GM10248 (cell line): ENCODE measurements at regions not wholly inside any gene's neighbourhood (a gene's known extent, or its start where the extent isn't known, plus 50 kb on each side); places are given as distances from the start of the nearest gene placed in this dataset.
"Not testable (repeated sequence)": the region's sequence is repeated elsewhere in the genome, so short reads cannot be mapped to it uniquely, and the experiment has no call there.

Source experiments
- CTCF ChIA-PET: fragments of 300-600 bp; sonication (Branson Sonifier 250); formaldehyde crosslinking; extraction: SDS; loops from one replicate; lab custom pipeline; 2021; ENCODE audit warnings: antibody characterized with exemption; lab: Yijun Ruan, JAX
- POLR2A ChIA-PET: fragments of 350-650 bp; sonication (Branson Sonifier 250); formaldehyde crosslinking; extraction: SDS; loops from one replicate; lab custom pipeline; 2020; ENCODE audit warnings: antibody characterized with exemption; lab: Yijun Ruan, JAX
- DNase-seq: peaks from one replicate; pipeline ENCODE4 v3.0.0; 2012; ENCODE audit errors: extremely low spot score
- TF ChIP-seq, protein P1 (sequence below): IDR thresholded peaks from 2 replicates; pipeline ENCODE4 v1.5.1; 2012; ENCODE audit warnings: mild to moderate bottlenecking, low read depth; ENCODE audit errors: extremely low read depth, missing control alignments, control extremely low read depth

DNA sequence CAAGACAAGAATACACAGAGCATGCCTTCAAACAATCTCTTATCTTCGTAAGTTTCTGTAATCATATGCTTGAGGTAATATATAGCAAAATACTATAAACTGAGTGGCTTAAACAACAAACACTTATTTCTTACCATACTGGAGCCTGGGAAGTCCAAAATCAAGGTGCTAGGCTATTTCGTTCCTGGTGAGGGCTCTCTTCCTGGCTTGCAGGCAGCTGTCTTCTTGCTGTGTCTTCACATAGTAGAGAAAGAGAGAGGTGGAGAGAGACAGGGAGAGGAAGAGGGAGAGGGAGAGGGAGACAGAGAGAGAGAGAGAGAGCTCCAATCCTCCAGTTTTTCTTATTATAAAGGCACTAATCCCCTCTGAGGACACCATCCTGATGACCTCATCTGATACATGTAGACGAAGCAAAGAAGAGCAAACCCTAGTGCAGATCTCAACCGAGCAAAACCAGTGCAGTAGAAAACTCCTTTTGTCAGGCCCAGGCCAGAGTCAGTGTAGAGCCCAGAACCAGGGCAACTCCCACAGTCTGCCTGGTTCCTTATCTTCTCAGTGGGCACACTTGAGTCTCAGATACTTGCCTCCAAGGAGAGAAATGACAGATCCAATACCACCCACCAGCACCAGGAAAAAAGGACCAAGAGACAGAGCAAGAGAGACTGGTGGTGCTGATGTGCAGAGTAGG is 297.1 kb upstream of the NCAM1 start:
- ChIA-PET CTCF (no interaction called here), POLR2A (no interaction called here)
- TF ChIP-seq, protein P1, sequence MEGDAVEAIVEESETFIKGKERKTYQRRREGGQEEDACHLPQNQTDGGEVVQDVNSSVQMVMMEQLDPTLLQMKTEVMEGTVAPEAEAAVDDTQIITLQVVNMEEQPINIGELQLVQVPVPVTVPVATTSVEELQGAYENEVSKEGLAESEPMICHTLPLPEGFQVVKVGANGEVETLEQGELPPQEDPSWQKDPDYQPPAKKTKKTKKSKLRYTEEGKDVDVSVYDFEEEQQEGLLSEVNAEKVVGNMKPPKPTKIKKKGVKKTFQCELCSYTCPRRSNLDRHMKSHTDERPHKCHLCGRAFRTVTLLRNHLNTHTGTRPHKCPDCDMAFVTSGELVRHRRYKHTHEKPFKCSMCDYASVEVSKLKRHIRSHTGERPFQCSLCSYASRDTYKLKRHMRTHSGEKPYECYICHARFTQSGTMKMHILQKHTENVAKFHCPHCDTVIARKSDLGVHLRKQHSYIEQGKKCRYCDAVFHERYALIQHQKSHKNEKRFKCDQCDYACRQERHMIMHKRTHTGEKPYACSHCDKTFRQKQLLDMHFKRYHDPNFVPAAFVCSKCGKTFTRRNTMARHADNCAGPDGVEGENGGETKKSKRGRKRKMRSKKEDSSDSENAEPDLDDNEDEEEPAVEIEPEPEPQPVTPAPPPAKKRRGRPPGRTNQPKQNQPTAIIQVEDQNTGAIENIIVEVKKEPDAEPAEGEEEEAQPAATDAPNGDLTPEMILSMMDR: no peak
- no peak for DNase-seq

DNA sequence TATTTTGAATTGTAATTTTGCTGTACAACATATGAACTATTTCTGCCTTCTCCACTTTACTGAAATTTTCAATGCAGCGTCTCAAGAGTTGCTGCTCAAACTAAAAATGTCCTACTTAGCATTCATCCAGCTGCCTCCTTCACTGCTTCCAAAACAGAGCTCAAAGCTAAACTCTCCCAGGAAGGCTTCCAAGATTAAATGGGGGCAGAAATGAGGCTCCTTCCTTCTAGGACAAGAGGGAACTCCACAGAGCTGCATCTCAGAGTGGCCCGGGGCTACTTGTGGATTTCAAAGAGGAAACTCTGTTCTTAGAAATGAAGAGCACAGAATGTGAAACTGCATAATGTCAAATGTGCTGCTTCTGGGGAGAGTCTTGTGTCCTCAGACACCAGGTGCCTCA is 295.9 kb upstream of the NCAM1 start:
- TF ChIP-seq, protein P1: no peak
- POLR2A ChIA-PET: no interaction called here
- CTCF ChIA-PET: interaction anchor here (2.2 kb wide), 1 partner anchor 78 kb away, joined by 8 read pairs; no protein-coding TSS in a partner anchor
- no peak for DNase-seq

DNA sequence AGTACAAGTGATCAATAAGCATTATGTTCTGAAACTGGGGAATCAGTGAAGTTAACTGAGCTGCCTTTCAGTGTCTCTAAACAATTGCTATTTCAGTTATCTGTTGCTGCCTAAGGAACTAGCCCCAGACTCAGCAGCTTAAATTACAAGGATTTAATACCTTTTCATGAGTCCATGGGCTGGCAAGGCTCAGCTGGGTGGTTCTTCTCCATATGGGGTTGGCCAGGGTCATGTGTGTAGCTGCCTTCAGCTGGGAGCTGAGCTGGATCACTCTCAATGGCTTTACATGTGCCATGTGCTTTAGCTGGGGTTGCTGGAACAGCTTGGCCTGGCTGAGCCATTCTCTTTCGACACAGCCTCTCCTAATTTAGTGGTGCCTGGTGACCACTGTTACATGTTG is 295.0 kb upstream of the NCAM1 start:
- no peak for DNase-seq
- TF ChIP-seq, protein P1: no peak
- CTCF ChIA-PET: interaction anchor here (2.2 kb wide), 1 partner anchor 79 kb away, joined by 8 read pairs; no protein-coding TSS in a partner anchor
- POLR2A ChIA-PET: no interaction called here

DNA sequence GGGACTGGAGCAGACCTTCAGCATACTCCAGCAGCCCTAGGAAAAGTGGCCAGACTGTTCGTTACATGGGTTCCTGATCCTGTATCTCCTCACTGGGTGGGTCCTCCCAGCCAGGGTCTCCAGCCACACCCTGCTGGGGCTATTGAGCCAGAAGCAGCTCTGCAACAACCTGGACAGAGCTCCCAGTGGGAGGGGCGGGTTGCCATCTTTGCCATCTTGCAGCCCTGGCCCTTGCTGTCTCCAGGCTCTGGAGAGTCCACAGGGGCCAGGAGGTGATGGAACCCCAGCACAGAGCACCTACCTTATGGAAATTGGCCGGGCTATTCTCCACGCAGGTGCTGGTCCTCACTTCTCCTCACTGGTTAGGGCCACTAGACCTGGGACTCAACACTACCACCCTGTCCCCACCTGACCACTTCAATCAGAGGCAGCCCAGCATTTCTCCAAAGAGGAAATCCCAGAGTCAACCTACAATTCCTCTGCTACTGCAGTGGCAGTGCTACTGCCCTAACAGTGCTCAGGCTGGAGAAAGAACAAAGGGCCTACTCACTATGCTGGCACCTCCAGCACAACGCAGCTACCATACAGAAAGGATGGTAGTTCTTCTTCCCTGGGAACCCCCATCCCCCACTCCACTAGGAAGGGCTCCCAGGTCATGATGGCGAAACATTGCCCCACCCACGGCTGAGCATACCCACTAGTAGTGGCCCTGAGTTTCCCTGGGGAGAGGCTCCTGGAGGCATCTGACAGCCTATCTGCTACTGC is 290.2 kb upstream of the NCAM1 start:
- CTCF ChIA-PET: interaction anchor here (0.6 kb wide), 1 partner anchor 222 kb away, joined by 3 read pairs; no protein-coding TSS in a partner anchor
- TF ChIP-seq, protein P1: no peak
- DNase-seq: no peak
- POLR2A ChIA-PET: no interaction called here

DNA sequence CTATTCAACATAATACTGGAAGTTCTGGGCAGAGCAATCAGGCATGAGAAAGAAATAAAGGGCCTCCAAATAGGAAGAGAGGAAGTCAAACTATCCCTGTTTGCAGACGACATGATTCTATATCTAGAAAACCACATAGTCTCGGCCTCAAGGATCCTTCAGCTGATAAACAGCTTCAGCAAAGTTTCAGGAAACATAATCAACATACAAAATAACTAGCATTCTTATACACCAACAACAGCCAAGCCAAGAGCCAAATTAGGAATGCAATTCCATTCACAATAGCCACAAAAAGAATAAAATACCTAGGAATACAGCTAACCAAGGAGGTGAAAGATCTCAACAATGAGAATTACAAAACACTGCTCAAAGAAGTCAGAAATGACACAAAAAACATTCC is 287.8 kb upstream of the NCAM1 start:
- DNase-seq, POLR2A ChIA-PET: not testable (repeated sequence)
- CTCF ChIA-PET: interaction anchor here (1.5 kb wide), 1 partner anchor 23 kb away, joined by 3 read pairs; no protein-coding TSS in a partner anchor

DNA sequence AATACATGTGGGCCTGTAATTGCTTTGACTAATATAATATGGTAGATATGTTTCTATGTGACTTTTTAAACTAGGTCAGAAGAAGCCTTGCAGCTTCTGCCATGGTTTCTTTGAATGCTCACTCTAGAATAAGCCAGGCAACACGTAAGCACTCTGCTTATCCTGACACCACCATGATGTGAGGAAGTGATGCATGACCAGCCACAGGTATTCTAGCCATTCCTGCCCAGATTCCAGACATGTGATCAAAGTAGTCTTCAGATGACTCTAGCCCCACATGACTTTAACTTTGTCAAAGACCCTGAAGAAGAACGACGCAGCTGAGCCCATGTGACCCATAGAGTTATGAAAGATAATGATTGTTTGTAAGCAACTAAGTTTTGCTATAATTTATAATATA is 276.1 kb upstream of the NCAM1 start:
- ChIA-PET CTCF (no interaction called here), POLR2A (no interaction called here)
- DNase-seq: no peak
- TF ChIP-seq, protein P1: no peak

DNA sequence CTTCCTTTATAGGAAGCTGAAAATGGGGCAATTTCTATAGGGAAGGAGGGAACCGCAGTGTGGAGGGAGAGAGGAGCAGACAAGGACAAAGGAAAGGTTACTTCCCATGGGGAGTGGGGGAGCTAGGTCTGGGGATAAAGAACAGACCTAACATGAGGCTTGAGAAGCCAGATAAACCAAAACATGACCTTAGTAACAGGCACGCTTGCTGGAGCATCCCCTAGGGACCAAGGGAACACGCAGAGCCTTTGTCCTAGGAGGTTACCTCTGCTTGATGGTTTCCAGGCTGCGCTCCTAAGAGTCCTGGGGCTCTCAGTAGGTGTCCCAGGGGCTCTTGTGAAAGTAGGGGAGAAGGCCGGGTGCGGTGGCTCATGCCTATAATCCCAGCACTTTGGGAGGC is 271.4 kb upstream of the NCAM1 start:
- TF ChIP-seq, protein P1: no peak
- POLR2A ChIA-PET: no interaction called here
- DNase-seq: no peak
- CTCF ChIA-PET: no interaction called here
